22Rv1 (cell line): ENCODE measurements at regions not wholly inside any gene's neighbourhood (a gene's known extent, or its start where the extent isn't known, plus 50 kb on each side); places are given as distances from the start of the nearest gene placed in this dataset.

Experiments
- CTCF ChIP-seq: fragments of 450-650 bp; IDR thresholded peaks from 2 replicates; pipeline ENCODE4 v1.5.1; 2017; ENCODE audit warnings: mild to moderate bottlenecking
- ZFX ChIP-seq: fragments of 450-650 bp; IDR thresholded peaks from 2 replicates; pipeline ENCODE4 v1.6.1; 2017; ENCODE audit warnings: antibody characterized with exemption, borderline replicate concordance

- no peak for TF ChIP-seq CTCF
- no peak for TF ChIP-seq ZFX
Observed at GRCh38 chr10:130924138-130924819, 387.2 kb downstream of the TCERG1L start.
